Fibroblast of skin of left quadriceps (primary cell): ENCODE measurements at regions not wholly inside any gene's neighbourhood (a gene's known extent, or its start where the extent isn't known, plus 50 kb on each side); places are given as distances from the start of the nearest gene placed in this dataset.
A peak's percentile ranks its signal among the peaks of the same experiment; 100 is the strongest.

Source experiments
- DNase-seq, 2 experiments: peaks; one replicate each; pipeline ENCODE4 v3.0.0-alpha.2; 2013; ENCODE audit warnings: low read depth in 2 of 2

GRCh38 chr10:4532976-4533375 lies 293.0 kb upstream of the AKR1E2 start:
- DNase-seq = no peak

GRCh38 chr10:4532467-4532866 lies 293.5 kb upstream of the AKR1E2 start:
- peak; percentile 78 for DNase-seq

GRCh38 chr10:4532011-4532410 lies 294.0 kb upstream of the AKR1E2 start:
- no peak for DNase-seq

- DNase-seq = no peak
Observed at GRCh38 chr10:4529266-4529665, 296.7 kb upstream of the AKR1E2 start.

GRCh38 chr10:4527281-4527970 lies 298.6 kb upstream of the AKR1E2 start:
- DNase-seq = peak in 1 of 2 experiments; percentile 63

- DNase-seq = no peak
Observed at GRCh38 chr10:4526311-4526731, 299.7 kb upstream of the AKR1E2 start.

GRCh38 chr10:4525103-4525502 lies 300.9 kb upstream of the AKR1E2 start:
- no peak for DNase-seq

GRCh38 chr10:4522296-4523000 lies 303.6 kb upstream of the AKR1E2 start:
- DNase-seq = no peak

- DNase-seq = peak; percentile 82 to 84
Observed at GRCh38 chr10:4519658-4520402, 306.2 kb upstream of the AKR1E2 start.

- no peak for DNase-seq
Observed at GRCh38 chr10:4517746-4518145, 308.3 kb upstream of the AKR1E2 start.

GRCh38 chr10:4515721-4516120 lies 310.3 kb upstream of the AKR1E2 start:
- no peak for DNase-seq

GRCh38 chr10:4514445-4515108 lies 311.4 kb upstream of the AKR1E2 start:
- no peak for DNase-seq

- peak; percentile 82 to 86 for DNase-seq
Observed at GRCh38 chr10:4512671-4513240, 313.3 kb upstream of the AKR1E2 start.

- no peak for DNase-seq
Observed at GRCh38 chr10:4512196-4512595, 313.8 kb upstream of the AKR1E2 start.

GRCh38 chr10:4511509-4511908 lies 314.5 kb upstream of the AKR1E2 start:
- no peak for DNase-seq

- DNase-seq = no peak
Observed at GRCh38 chr10:4509405-4509804, 316.6 kb upstream of the AKR1E2 start.

- no peak for DNase-seq
Observed at GRCh38 chr10:4506095-4506494, 319.9 kb upstream of the AKR1E2 start.

GRCh38 chr10:4504550-4504949 lies 321.5 kb upstream of the AKR1E2 start:
- no peak for DNase-seq

GRCh38 chr10:4503076-4503475 lies 322.9 kb upstream of the AKR1E2 start:
- no peak for DNase-seq

- no peak for DNase-seq
Observed at GRCh38 chr10:4501306-4501705, 324.7 kb upstream of the AKR1E2 start.

GRCh38 chr10:4498711-4499251 lies 327.2 kb upstream of the AKR1E2 start:
- peak; percentile 94 to 96 for DNase-seq

GRCh38 chr10:4494551-4494950 lies 331.5 kb upstream of the AKR1E2 start:
- no peak for DNase-seq
